H9 (cell line): ENCODE measurements at regions not wholly inside any gene's neighbourhood (a gene's known extent, or its start where the extent isn't known, plus 50 kb on each side); places are given as distances from the start of the nearest gene placed in this dataset.

ENCODE experiments used
- DNase-seq: peaks from one replicate; pipeline ENCODE4 v3.0.0-alpha.2; 2017
- H2AFZ ChIP-seq: one replicate; pipeline ENCODE4 v1.6.1; 2013; ENCODE audit warnings: mild to moderate bottlenecking, low read length, control low read depth, moderate library complexity
- H2AK5ac ChIP-seq: 2 replicates; pipeline ENCODE4 v1.6.1; 2013; ENCODE audit warnings: low read length, control low read depth, mixed read lengths; ENCODE audit not compliant: insufficient read length
- H2BK120ac ChIP-seq: one replicate; pipeline ENCODE4 v1.6.1; 2013; ENCODE audit warnings: low read depth, mild to moderate bottlenecking, low read length, control low read depth, inconsistent platforms; ENCODE audit not compliant: poor library complexity, severe bottlenecking
- H2BK12ac ChIP-seq: 2 replicates; pipeline ENCODE4 v1.6.1; 2013; ENCODE audit warnings: low read length, control low read depth, mixed read lengths, low read depth; ENCODE audit not compliant: insufficient read length
- H2BK15ac ChIP-seq: 2 replicates; pipeline ENCODE4 v1.6.1; 2013; ENCODE audit warnings: low read depth, low read length, control low read depth
- H2BK20ac ChIP-seq: one replicate; pipeline ENCODE4 v1.6.1; 2013; ENCODE audit warnings: low read depth, mild to moderate bottlenecking, low read length, control low read depth, inconsistent platforms; ENCODE audit not compliant: poor library complexity, severe bottlenecking
- H2BK5ac ChIP-seq: 2 replicates; pipeline ENCODE4 v1.6.1; 2013; ENCODE audit warnings: low read length, control low read depth, mixed read lengths; ENCODE audit not compliant: insufficient read length
- H3K14ac ChIP-seq: 2 replicates; pipeline ENCODE4 v1.6.1; 2013; ENCODE audit warnings: low read length, control low read depth; ENCODE audit not compliant: insufficient read depth
- H3K18ac ChIP-seq: 2 replicates; pipeline ENCODE4 v1.6.1; 2013; ENCODE audit warnings: low read depth, mild to moderate bottlenecking, mixed read lengths, low read length, control low read depth; ENCODE audit not compliant: insufficient read length
- H3K23ac ChIP-seq: 2 replicates; pipeline ENCODE4 v1.6.1; 2013; ENCODE audit warnings: low read length, control low read depth, mixed read lengths, low read depth; ENCODE audit not compliant: insufficient read length
- H3K23me2 ChIP-seq: 2 replicates; pipeline ENCODE4 v1.6.1; 2013; ENCODE audit warnings: low read depth, mild to moderate bottlenecking, mixed read lengths, low read length, control low read depth; ENCODE audit not compliant: insufficient read length, poor library complexity, severe bottlenecking
- H3K27ac ChIP-seq: 2 replicates; pipeline ENCODE4 v1.5.1; 2013; ENCODE audit warnings: low read length, control low read depth, mixed read lengths, low read depth; ENCODE audit not compliant: insufficient read length
- H3K27me3 ChIP-seq: 2 replicates; pipeline ENCODE4 v1.6.1; 2013; ENCODE audit warnings: low read length, control low read depth, inconsistent platforms; ENCODE audit not compliant: insufficient read depth
- H3K4ac ChIP-seq: 2 replicates; pipeline ENCODE4 v1.6.1; 2013; ENCODE audit warnings: low read depth, mild to moderate bottlenecking, control low read depth, inconsistent platforms, low read length, moderate library complexity
- H3K4me1 ChIP-seq: 2 replicates; pipeline ENCODE4 v1.6.1; 2013; ENCODE audit warnings: low read length, control low read depth, inconsistent platforms; ENCODE audit not compliant: insufficient read depth
- H3K4me2 ChIP-seq: 2 replicates; pipeline ENCODE4 v1.6.1; 2013; ENCODE audit warnings: low read length, control low read depth, mixed read lengths; ENCODE audit not compliant: insufficient read length, insufficient read depth
- H3K56ac ChIP-seq: 2 replicates; pipeline ENCODE4 v1.6.1; 2013; ENCODE audit warnings: low read depth, mild to moderate bottlenecking, mixed read lengths, low read length, control low read depth; ENCODE audit not compliant: insufficient read length
- H3K79me1 ChIP-seq: 2 replicates; pipeline ENCODE4 v1.6.1; 2013; ENCODE audit warnings: low read depth, mild to moderate bottlenecking, moderate library complexity, low read length, control low read depth, inconsistent platforms; ENCODE audit not compliant: insufficient read depth, poor library complexity, severe bottlenecking
- H3K79me2 ChIP-seq: 2 replicates; pipeline ENCODE4 v1.6.1; 2013; ENCODE audit warnings: low read length, control low read depth, inconsistent platforms; ENCODE audit not compliant: insufficient read depth
- H3K9ac ChIP-seq: 2 replicates; pipeline ENCODE4 v1.6.1; 2013; ENCODE audit warnings: low read length, control low read depth, mixed read lengths; ENCODE audit not compliant: insufficient read length; ENCODE audit errors: extremely low read depth
- H3K9me3 ChIP-seq: one replicate; pipeline ENCODE4 v1.6.1; 2013; ENCODE audit warnings: low read depth, low read length, inconsistent platforms; ENCODE audit not compliant: control insufficient read depth
- H3T11ph ChIP-seq: one replicate; pipeline ENCODE4 v1.6.1; 2013; ENCODE audit warnings: mild to moderate bottlenecking, low read length, control low read depth, inconsistent platforms
- H4K20me1 ChIP-seq: one replicate; pipeline ENCODE4 v1.6.1; 2013; ENCODE audit not compliant: control insufficient read depth, insufficient read length, insufficient read depth
- H4K5ac ChIP-seq: 2 replicates; pipeline ENCODE4 v1.6.1; 2013; ENCODE audit warnings: low read depth, mild to moderate bottlenecking, mixed read lengths, low read length, control low read depth; ENCODE audit not compliant: insufficient read length
- H4K8ac ChIP-seq: replicated peaks from 2 replicates; pipeline ENCODE4 v1.6.1; 2013; ENCODE audit warnings: low read length, control low read depth, mixed read lengths, low read depth; ENCODE audit not compliant: insufficient read length
- H4K91ac ChIP-seq: 2 replicates; pipeline ENCODE4 v1.6.1; 2013; ENCODE audit warnings: low read depth, mild to moderate bottlenecking, moderate library complexity, mixed read lengths, low read length, control low read depth; ENCODE audit not compliant: insufficient read length
- H3K27ac Mint-ChIP-seq, 3 experiments: 2 replicates in 2 of 3; 3 replicates in 1 of 3; pipeline ENCODE4 v1.8.0; 2020 to 2021; ENCODE audit warnings: mixed read lengths in 3 of 3, mild to moderate bottlenecking in 1 of 3, moderate library complexity in 1 of 3
- H3K27me3 Mint-ChIP-seq: 2 replicates; pipeline ENCODE4 v1.8.0; 2021; ENCODE audit warnings: low read depth, mild to moderate bottlenecking, moderate library complexity, mixed read lengths
- H3K36me3 Mint-ChIP-seq, 3 experiments: 2 replicates in 2 of 3; 3 replicates in 1 of 3; pipeline ENCODE4 v1.8.0; 2020 to 2021; ENCODE audit warnings: low read depth in 3 of 3, mixed read lengths in 3 of 3; ENCODE audit not compliant: insufficient read depth in 1 of 3
- H3K4me1 Mint-ChIP-seq, 2 experiments: 2 replicates each; pipeline ENCODE4 v1.8.0; 2020; ENCODE audit warnings: mixed read lengths in 2 of 2
- H3K4me3 Mint-ChIP-seq, 2 experiments: 2 replicates in 1 of 2; 3 replicates in 1 of 2; pipeline ENCODE4 v1.8.0; 2020 to 2021; ENCODE audit warnings: mild to moderate bottlenecking in 2 of 2, mixed read lengths in 2 of 2, moderate library complexity in 1 of 2
- H3K9me3 Mint-ChIP-seq, 2 experiments: 2 replicates in 1 of 2; 3 replicates in 1 of 2; pipeline ENCODE4 v1.8.0; 2020; ENCODE audit warnings: mild to moderate bottlenecking in 2 of 2, mixed read lengths in 2 of 2, moderate library complexity in 1 of 2
- CTCF ChIP-seq: fragments of 200-600 bp; sonication (generic); conservative IDR thresholded peaks from 3 replicates; pipeline ENCODE4 v1.8.0; 2021; ENCODE audit warnings: antibody characterized with exemption, mild to moderate bottlenecking
- WGBS: extraction: QIAGEN DNeasy Blood & Tissue Kit; methylation state at CpG from one replicate; pipeline ENCODE4 v1.1.7; 2013; ENCODE audit warnings: missing lambda C conversion rate, low lambda C conversion rate, mixed read lengths; ENCODE audit not compliant: insufficient read length; ENCODE audit errors: extremely low coverage; 5-methylcytosine and 5-hydroxymethylcytosine counted together

DNA sequence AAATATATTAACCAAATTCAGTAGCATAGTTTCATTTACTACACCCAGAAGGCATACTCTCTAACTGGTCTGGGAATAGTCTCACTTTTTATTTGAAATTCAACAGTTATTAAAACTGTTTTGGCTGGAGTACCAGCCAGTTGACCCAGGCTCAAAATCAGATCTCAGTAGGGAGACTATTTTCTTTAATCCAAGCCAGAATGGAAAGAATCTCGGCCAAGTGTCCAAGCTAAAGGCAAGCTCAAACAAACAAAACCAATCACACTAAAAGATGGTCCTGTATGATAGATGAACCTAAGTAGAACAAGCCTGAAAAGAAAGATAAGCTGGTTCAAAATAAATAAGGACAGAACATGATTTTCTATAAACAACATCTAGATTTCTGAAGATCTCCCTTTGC, 259.6 kb upstream of the POM121L12 start:
- Histone ChIP-seq H2AFZ (no peak overlapping the region), H3K56ac (no peak overlapping the region), H3K23me2 (no peaks in the 10 kb centered on the region), H2BK12ac (no peak overlapping the region), H3K27me3 (no peaks in the 10 kb centered on the region), H3K4ac (no peak overlapping the region), H3K18ac (no peak overlapping the region), H3K79me2 (no peaks in the 10 kb centered on the region), H3K9me3 (no peaks in the 10 kb centered on the region), H3K4me1 (no peaks in the 10 kb centered on the region), H4K91ac (no peak overlapping the region), H2BK15ac (no peak overlapping the region), H2AK5ac (no peak overlapping the region), H3K27ac (no peak overlapping the region), H3T11ph (no peak overlapping the region), H3K23ac (no peak overlapping the region), H3K79me1 (no peaks in the 10 kb centered on the region), H4K8ac (no peak overlapping the region), H4K20me1 (no peaks in the 10 kb centered on the region), H2BK5ac (no peak overlapping the region), H2BK120ac (no peak overlapping the region), H2BK20ac (no peak overlapping the region), H3K14ac (no peak overlapping the region), H3K9ac (no peak overlapping the region), H3K4me2 (no peak overlapping the region), H4K5ac (no peak overlapping the region)
- Mint-ChIP-seq H3K9me3 (peaks cover 3 to 4% of the 10 kb centered on the region in 2 experiments; a peak in 2 of 5 replicates), H3K4me1 (no peaks in the 10 kb centered on the region), H3K27ac (no peak overlapping the region), H3K27me3 (no peaks in the 10 kb centered on the region), H3K4me3 (no peak overlapping the region), H3K36me3 (no peaks in the 10 kb centered on the region)
- no peak for TF ChIP-seq CTCF
- no peak for DNase-seq
- WGBS, result no CpG with 5 or more reads among the region's 1 CpG
